GM12864 (cell line): ENCODE measurements at regions not wholly inside any gene's neighbourhood (a gene's known extent, or its start where the extent isn't known, plus 50 kb on each side); places are given as distances from the start of the nearest gene placed in this dataset.

Experiments used
- DNase-seq: peaks from one replicate; pipeline ENCODE4 v3.0.0-alpha.2; 2011; ENCODE audit warnings: low read depth
- H3K4me3 ChIP-seq: 2 replicates; pipeline ENCODE4 v1.5.1; 2011; ENCODE audit warnings: mild to moderate bottlenecking, low read depth, low read length, control low read depth
- CTCF ChIP-seq: IDR thresholded peaks from 2 replicates; pipeline ENCODE4 v1.5.1; 2011; ENCODE audit warnings: low read depth, mild to moderate bottlenecking, moderate library complexity, low read length, control low read depth, inconsistent platforms; ENCODE audit errors: missing control alignments

- H3K4me3 ChIP-seq: no peak overlapping the region
- no peak for TF ChIP-seq CTCF
- no peak for DNase-seq
These were observed 171.9 kb downstream of the TRAM1L1 start for GRCh38 chr4:116913451-116913850.

- no peak overlapping the region for H3K4me3 ChIP-seq
- no peak for TF ChIP-seq CTCF
- no peak for DNase-seq
These were observed 178.6 kb downstream of the TRAM1L1 start for GRCh38 chr4:116906758-116907157.

GRCh38 chr4:116899561-116899960 is 185.8 kb downstream of the TRAM1L1 start:
- no peak for DNase-seq
- no peak overlapping the region for H3K4me3 ChIP-seq
- TF ChIP-seq CTCF: no peak

- H3K4me3 ChIP-seq: no peak overlapping the region
- no peak for TF ChIP-seq CTCF
- DNase-seq: no peak
These were observed 199.8 kb downstream of the TRAM1L1 start for GRCh38 chr4:116885579-116885978.

- TF ChIP-seq CTCF: no peak
- DNase-seq: no peak
- H3K4me3 ChIP-seq: no peak overlapping the region
These were observed 202.9 kb downstream of the TRAM1L1 start for GRCh38 chr4:116882503-116882902.

GRCh38 chr4:116881077-116881476 is 204.3 kb downstream of the TRAM1L1 start:
- TF ChIP-seq CTCF: no peak
- no peak overlapping the region for H3K4me3 ChIP-seq
- DNase-seq: no peak

GRCh38 chr4:116880625-116881024 is 204.8 kb downstream of the TRAM1L1 start:
- H3K4me3 ChIP-seq: no peak overlapping the region
- DNase-seq: no peak
- no peak for TF ChIP-seq CTCF
